BE2C (cell line): ENCODE measurements at regions not wholly inside any gene's neighbourhood (a gene's known extent, or its start where the extent isn't known, plus 50 kb on each side); places are given as distances from the start of the nearest gene placed in this dataset.

Experiments
- DNase-seq: peaks from one replicate; pipeline ENCODE4 v3.0.0-alpha.2; 2020
- H3K27me3 ChIP-seq: fragments of 250-450 bp; sonication (Bioruptor Pico); 2 replicates; pipeline ENCODE4 v1.5.1; 2020; ENCODE audit warnings: mild to moderate bottlenecking
- H3K36me3 ChIP-seq: fragments of 250-450 bp; sonication (Bioruptor Pico); 2 replicates; pipeline ENCODE4 v1.5.1; 2020; ENCODE audit warnings: mild to moderate bottlenecking
- H3K4me1 ChIP-seq: fragments of 250-450 bp; sonication (Bioruptor Pico); 2 replicates; pipeline ENCODE4 v1.5.1; 2020
- H3K4me3 ChIP-seq: 2 replicates; pipeline ENCODE4 v1.5.1; 2011; ENCODE audit warnings: low read depth, low read length
- H3K9me3 ChIP-seq: fragments of 250-450 bp; sonication (Bioruptor Pico); 2 replicates; pipeline ENCODE4 v1.5.1; 2020
- CTCF ChIP-seq: IDR thresholded peaks from 2 replicates; pipeline ENCODE4 v1.5.1; 2012; ENCODE audit warnings: mild to moderate bottlenecking, low read depth, low read length

GRCh38 chr6:1127597-1128288 lies 184.2 kb upstream of the FOXQ1 start:
- no peak for DNase-seq
- Histone ChIP-seq H3K9me3 (no peaks in the 10 kb centered on the region), H3K36me3 (no peaks in the 10 kb centered on the region), H3K4me3 (no peak overlapping the region), H3K27me3 (no peaks in the 10 kb centered on the region), H3K4me1 (no peaks in the 10 kb centered on the region)
- no peak for TF ChIP-seq CTCF

- TF ChIP-seq CTCF = no peak
- H3K4me1 ChIP-seq = no peaks in the 10 kb centered on the region
- no peaks in the 10 kb centered on the region for H3K36me3 ChIP-seq
- H3K9me3 ChIP-seq = no peaks in the 10 kb centered on the region
- no peak for DNase-seq
- no peak overlapping the region for H3K4me3 ChIP-seq
- no peaks in the 10 kb centered on the region for H3K27me3 ChIP-seq
Observed at GRCh38 chr6:1127129-1127528, 184.8 kb upstream of the FOXQ1 start.

- DNase-seq = no peak
- no peaks in the 10 kb centered on the region for H3K36me3 ChIP-seq
- H3K9me3 ChIP-seq = no peaks in the 10 kb centered on the region
- TF ChIP-seq CTCF = no peak
- no peaks in the 10 kb centered on the region for H3K4me1 ChIP-seq
- no peak overlapping the region for H3K4me3 ChIP-seq
- H3K27me3 ChIP-seq = no peaks in the 10 kb centered on the region
Observed at GRCh38 chr6:1126036-1126435, 185.9 kb upstream of the FOXQ1 start.

- TF ChIP-seq CTCF = no peak
- H3K4me1 ChIP-seq = no peaks in the 10 kb centered on the region
- no peaks in the 10 kb centered on the region for H3K9me3 ChIP-seq
- H3K4me3 ChIP-seq = no peak overlapping the region
- H3K27me3 ChIP-seq = no peaks in the 10 kb centered on the region
- no peaks in the 10 kb centered on the region for H3K36me3 ChIP-seq
- no peak for DNase-seq
Observed at GRCh38 chr6:1125297-1125696, 186.6 kb upstream of the FOXQ1 start.

GRCh38 chr6:1124885-1125284 lies 187.0 kb upstream of the FOXQ1 start:
- TF ChIP-seq CTCF = no peak
- Histone ChIP-seq H3K36me3 (no peaks in the 10 kb centered on the region), H3K27me3 (no peaks in the 10 kb centered on the region), H3K4me3 (no peak overlapping the region), H3K9me3 (no peaks in the 10 kb centered on the region), H3K4me1 (no peaks in the 10 kb centered on the region)
- no peak for DNase-seq
